Transverse colon (tissue), 4 donors: ENCODE measurements at regions not wholly inside any gene's neighbourhood (a gene's known extent, or its start where the extent isn't known, plus 50 kb on each side); places are given as distances from the start of the nearest gene placed in this dataset.

Source experiments
- DNase-seq: peaks from one replicate; pipeline ENCODE4 v3.0.0-alpha.2; 2019
- H3K27ac ChIP-seq, 4 donors: fragments of 200-600 bp; sonication (generic); 2 replicates each; pipeline ENCODE4 v1.5.1; 2016 to 2018; ENCODE audit warnings: inconsistent platforms in 4 of 4
- H3K27me3 ChIP-seq: fragments of 200-600 bp; sonication (generic); 2 replicates; pipeline ENCODE4 v1.5.1; 2017; ENCODE audit warnings: inconsistent platforms
- H3K36me3 ChIP-seq, 4 donors: fragments of 200-600 bp; sonication (generic); 2 replicates each; pipeline ENCODE4 v1.5.1; 2017 to 2019; ENCODE audit warnings: inconsistent platforms in 4 of 4
- H3K4me1 ChIP-seq, 4 donors: fragments of 200-600 bp; sonication (generic); 2 replicates each; pipeline ENCODE4 v1.5.1; 2017 to 2020; ENCODE audit warnings: inconsistent platforms in 4 of 4
- H3K4me3 ChIP-seq, 4 donors: fragments of 200-600 bp; sonication (generic); 1 replicate in 1 of 4; 2 replicates in 3 of 4; pipeline versions ENCODE4 v1.5.1 to v1.6.1; 2017 to 2019; ENCODE audit warnings: inconsistent platforms in 4 of 4
- H3K9me3 ChIP-seq, 2 donors: fragments of 200-600 bp; sonication (generic); 2 replicates each; pipeline ENCODE4 v1.5.1; 2017 to 2019; ENCODE audit warnings: inconsistent platforms in 2 of 2
- EP300 ChIP-seq: sonication (generic); formaldehyde crosslinking; IDR thresholded peaks from one replicate; pipeline ENCODE4 v1.6.1; 2017; ENCODE audit warnings: antibody characterized with exemption, low read depth
- POLR2A ChIP-seq: fragments of 450-650 bp; IDR thresholded peaks from one replicate; pipeline ENCODE4 v1.6.1; 2016; ENCODE audit warnings: antibody characterized with exemption, mild to moderate bottlenecking, moderate library complexity
- POLR2AphosphoS5 ChIP-seq, 3 donors: sonication (generic); formaldehyde crosslinking; IDR thresholded peaks; one replicate each; pipeline ENCODE4 v1.6.1; 2016; ENCODE audit warnings: antibody characterized with exemption in 3 of 3
- WGBS, 2 donors: methylation state at CpG; one replicate each; pipeline ENCODE4 v1.1.5; 2018; ENCODE audit warnings: low coverage in 1 of 2; 5-methylcytosine and 5-hydroxymethylcytosine counted together
- in situ Hi-C, 4 donors: fragments of 200-750 bp; cut with MboI; loops; one replicate each; pipeline versions ENCODE4 v1.15.0 to v1.15.1; 2017; ENCODE audit warnings: low sequenced_read_pairs in 3 of 4, low pct_ligation_motif_present in 1 of 4, low pct_unique_long_range_greater_than_20kb in 1 of 4
- intact Hi-C: fragments of 100-400 bp; cut with DNase I; formaldehyde crosslinking; loops from one replicate; pipeline ENCODE4 v1.15.1; 2023; ENCODE audit warnings: low total_unique reads
- TF ChIP-seq, protein P1 (sequence below), 5 experiments: fragments of 200-600 bp in 3 of 5; fragments of 450-650 bp in 2 of 5; sonication (generic) in 3 of 5; IDR thresholded peaks; 1 replicate in 2 of 5; 2 replicates in 3 of 5; pipeline ENCODE4 v1.5.1; 2016 to 2017; ENCODE audit warnings: antibody characterized with exemption in 5 of 5, inconsistent platforms in 3 of 5, mild to moderate bottlenecking in 2 of 5, moderate library complexity in 1 of 5

DNA sequence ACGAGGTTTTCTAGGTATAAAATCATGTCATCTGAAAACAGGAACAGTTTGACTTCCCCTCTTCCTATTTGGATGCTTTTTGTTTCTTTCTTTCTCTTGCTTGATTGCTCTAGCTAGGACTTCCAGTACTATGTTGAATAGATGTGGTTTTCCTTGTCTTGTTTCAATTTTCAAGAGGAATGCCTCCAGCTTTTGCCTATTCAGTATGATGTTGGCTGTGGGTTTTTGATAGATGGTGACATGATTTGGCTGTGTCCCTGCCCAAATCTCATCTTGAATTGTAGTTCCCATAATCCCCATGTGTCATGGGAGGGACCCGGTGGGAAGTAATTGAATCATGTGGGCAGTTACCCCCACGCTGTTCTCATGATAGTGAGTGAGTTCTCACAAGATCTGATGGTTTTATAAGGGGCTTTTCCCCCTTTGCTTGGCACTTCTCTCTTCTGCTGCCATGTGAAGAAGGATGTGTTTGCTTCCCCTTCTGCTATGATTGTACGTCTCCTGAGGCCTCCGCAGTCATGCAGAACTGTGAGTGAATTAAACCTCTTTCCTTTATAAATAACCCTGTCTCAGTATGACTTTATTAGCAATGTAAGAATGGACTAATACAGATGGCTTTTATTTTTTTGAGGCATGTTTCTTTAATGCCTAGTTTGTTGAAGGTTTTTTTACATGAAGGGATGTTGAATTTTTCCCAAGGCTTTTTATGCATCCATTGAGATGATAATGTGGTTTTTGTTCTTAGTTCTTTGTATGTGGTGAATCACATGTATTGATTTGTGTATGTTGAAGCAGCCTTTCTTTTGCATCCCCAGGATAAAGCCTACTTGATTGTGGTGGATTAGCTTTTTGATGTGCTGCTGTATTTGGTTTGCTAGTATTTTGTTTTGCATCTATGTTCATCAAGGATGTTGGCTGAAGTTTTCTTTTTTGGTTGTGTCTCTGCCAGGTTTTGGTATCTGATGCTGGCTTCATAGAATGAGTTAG lies 239.1 kb downstream of the THBS2 start:
- in situ Hi-C loops (no loop called here), intact Hi-C loops (no loop called here)
- Histone ChIP-seq H3K4me3 (no peak overlapping the region), H3K27ac (no peak overlapping the region), H3K36me3 (no peaks in the 10 kb centered on the region), H3K27me3 (no peaks in the 10 kb centered on the region), H3K4me1 (no peaks in the 10 kb centered on the region), H3K9me3 (peaks cover 4 to 7% of the 10 kb centered on the region in 2 donors)
- no peak for TF ChIP-seq EP300
- TF ChIP-seq POLR2A = no peak
- TF ChIP-seq, protein P1, sequence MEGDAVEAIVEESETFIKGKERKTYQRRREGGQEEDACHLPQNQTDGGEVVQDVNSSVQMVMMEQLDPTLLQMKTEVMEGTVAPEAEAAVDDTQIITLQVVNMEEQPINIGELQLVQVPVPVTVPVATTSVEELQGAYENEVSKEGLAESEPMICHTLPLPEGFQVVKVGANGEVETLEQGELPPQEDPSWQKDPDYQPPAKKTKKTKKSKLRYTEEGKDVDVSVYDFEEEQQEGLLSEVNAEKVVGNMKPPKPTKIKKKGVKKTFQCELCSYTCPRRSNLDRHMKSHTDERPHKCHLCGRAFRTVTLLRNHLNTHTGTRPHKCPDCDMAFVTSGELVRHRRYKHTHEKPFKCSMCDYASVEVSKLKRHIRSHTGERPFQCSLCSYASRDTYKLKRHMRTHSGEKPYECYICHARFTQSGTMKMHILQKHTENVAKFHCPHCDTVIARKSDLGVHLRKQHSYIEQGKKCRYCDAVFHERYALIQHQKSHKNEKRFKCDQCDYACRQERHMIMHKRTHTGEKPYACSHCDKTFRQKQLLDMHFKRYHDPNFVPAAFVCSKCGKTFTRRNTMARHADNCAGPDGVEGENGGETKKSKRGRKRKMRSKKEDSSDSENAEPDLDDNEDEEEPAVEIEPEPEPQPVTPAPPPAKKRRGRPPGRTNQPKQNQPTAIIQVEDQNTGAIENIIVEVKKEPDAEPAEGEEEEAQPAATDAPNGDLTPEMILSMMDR (IDR thresholded peaks at IDR 0.05) = no peak
- TF ChIP-seq POLR2AphosphoS5 (IDR thresholded peaks at IDR 0.05) = no peak
- no peak for DNase-seq
- 66 to 71% methylated on average over 5 of the region's 5 CpGs for WGBS, 2 donors

DNA sequence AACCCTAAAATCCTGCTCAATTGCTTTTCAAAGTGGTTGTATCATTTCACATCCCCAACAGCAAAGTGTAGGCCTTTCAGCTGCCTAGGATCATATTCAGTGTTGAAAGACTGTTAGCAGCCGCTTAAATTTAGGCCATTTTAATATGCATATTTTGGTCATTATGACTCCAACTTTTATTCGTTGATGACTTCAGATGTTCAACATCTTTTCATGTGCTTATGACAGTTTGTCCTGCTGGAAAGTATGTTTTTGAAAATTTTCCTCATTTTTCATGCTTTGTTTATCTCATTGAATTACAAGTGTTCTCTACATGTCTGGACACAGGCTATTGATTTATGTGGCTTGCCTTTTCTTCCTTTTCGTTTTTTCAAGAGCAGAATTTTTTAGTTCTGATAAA lies 244.0 kb downstream of the THBS2 start:
- Histone ChIP-seq H3K27ac (peak overlapping the region in 1 of 4 donors; percentile 12), H3K9me3 (no peaks in the 10 kb centered on the region), H3K36me3 (no peaks in the 10 kb centered on the region), H3K27me3 (no peaks in the 10 kb centered on the region), H3K4me3 (no peak overlapping the region), H3K4me1 (no peaks in the 10 kb centered on the region)
- TF ChIP-seq, protein P1 (IDR thresholded peaks at IDR 0.05) = no peak
- peak in 2 of 3 donors; percentile 51 to 55 for TF ChIP-seq POLR2AphosphoS5 (IDR thresholded peaks at IDR 0.05)
- 61 to 66% methylated on average over 3 of the region's 3 CpGs for WGBS, 2 donors
- no peak for DNase-seq
- in situ Hi-C loops (no loop called here), intact Hi-C loops (no loop called here)

- Histone ChIP-seq H3K4me3 (no peak overlapping the region), H3K9me3 (no peaks in the 10 kb centered on the region), H3K27ac (no peak overlapping the region), H3K36me3 (no peaks in the 10 kb centered on the region), H3K27me3 (no peaks in the 10 kb centered on the region), H3K4me1 (no peaks in the 10 kb centered on the region)
- in situ Hi-C loops = no loop called here
- no peak for DNase-seq
- no peak for TF ChIP-seq POLR2AphosphoS5 (IDR thresholded peaks at IDR 0.05)
- no peak for TF ChIP-seq POLR2A
- TF ChIP-seq, protein P1 (IDR thresholded peaks at IDR 0.05) = no peak
- no peak for TF ChIP-seq EP300
- intact Hi-C loops = no loop called here
- WGBS, 2 donors = 42 to 65% methylated on average over 3 to 4 of the region's 4 CpGs
Observed at GRCh38 chr6:169008641-169009257, 244.9 kb downstream of the THBS2 start.

GRCh38 chr6:169005166-169005565 lies 248.5 kb downstream of the THBS2 start:
- Histone ChIP-seq H3K27me3 (no peaks in the 10 kb centered on the region), H3K27ac (no peak overlapping the region), H3K4me1 (no peaks in the 10 kb centered on the region), H3K36me3 (no peaks in the 10 kb centered on the region), H3K4me3 (no peak overlapping the region), H3K9me3 (no peaks in the 10 kb centered on the region)
- DNase-seq = no peak
- intact Hi-C loops (no loop called here), in situ Hi-C loops (no loop called here)
- 77 to 86% methylated on average over 8 of the region's 8 CpGs for WGBS, 2 donors
- no peak for TF ChIP-seq EP300
- TF ChIP-seq POLR2A = no peak
